ENCODE measurements at regions not wholly inside any gene's neighbourhood (a gene's known extent, or its start where the extent isn't known, plus 50 kb on each side); places are given as distances from the start of the nearest gene placed in this dataset.

DNA sequence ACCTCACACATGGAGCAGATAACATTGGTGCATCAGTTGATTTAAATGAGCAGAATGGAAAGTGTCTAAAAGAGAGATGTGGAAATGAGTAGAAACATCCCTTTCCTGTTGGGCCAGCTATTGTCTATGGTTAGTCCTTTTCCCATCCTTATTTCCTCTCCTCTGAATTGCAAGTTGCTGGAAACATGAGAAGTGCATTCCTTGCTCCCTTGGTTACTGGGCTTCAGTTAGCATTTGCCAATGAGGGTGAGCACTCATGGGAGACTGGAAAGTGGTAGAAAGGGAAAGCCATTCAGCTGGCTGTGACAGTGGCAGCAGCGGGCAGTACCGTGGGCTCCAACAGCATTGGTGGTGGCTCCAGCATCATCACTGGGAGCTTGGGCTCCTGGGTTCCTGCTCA is 96.0 kb upstream of the IGFBP7 start:
- TF ChIP-seq, protein P1, sequence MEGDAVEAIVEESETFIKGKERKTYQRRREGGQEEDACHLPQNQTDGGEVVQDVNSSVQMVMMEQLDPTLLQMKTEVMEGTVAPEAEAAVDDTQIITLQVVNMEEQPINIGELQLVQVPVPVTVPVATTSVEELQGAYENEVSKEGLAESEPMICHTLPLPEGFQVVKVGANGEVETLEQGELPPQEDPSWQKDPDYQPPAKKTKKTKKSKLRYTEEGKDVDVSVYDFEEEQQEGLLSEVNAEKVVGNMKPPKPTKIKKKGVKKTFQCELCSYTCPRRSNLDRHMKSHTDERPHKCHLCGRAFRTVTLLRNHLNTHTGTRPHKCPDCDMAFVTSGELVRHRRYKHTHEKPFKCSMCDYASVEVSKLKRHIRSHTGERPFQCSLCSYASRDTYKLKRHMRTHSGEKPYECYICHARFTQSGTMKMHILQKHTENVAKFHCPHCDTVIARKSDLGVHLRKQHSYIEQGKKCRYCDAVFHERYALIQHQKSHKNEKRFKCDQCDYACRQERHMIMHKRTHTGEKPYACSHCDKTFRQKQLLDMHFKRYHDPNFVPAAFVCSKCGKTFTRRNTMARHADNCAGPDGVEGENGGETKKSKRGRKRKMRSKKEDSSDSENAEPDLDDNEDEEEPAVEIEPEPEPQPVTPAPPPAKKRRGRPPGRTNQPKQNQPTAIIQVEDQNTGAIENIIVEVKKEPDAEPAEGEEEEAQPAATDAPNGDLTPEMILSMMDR (IDR thresholded peaks at IDR 0.05): no peak
- DNase-seq (no peak), ATAC-seq (no peak)
- H3K4me1 Mint-ChIP-seq: no peaks in the 10 kb centered on the region
- H3K36me3 Mint-ChIP-seq: no peaks in the 10 kb centered on the region
- Histone ChIP-seq H3K27ac (ENCODE audit: low read length) (no peak overlapping the region), H3K9me3 (ENCODE audit: control insufficient read depth, insufficient read depth, low read length) (no peaks in the 10 kb centered on the region), H3K4me1 (ENCODE audit: control insufficient read depth, insufficient read depth, low read length) (no peaks in the 10 kb centered on the region), H3K27me3 (ENCODE audit: control insufficient read depth, insufficient read depth, low read length) (no peaks in the 10 kb centered on the region), H3K36me3 (ENCODE audit: control insufficient read depth, insufficient read depth, low read length) (no peaks in the 10 kb centered on the region), H3K4me3 (ENCODE audit: low read length) (no peak overlapping the region)
- H3K9me3 Mint-ChIP-seq: no peaks in the 10 kb centered on the region
- no peak overlapping the region for H3K27ac Mint-ChIP-seq
- H3K27me3 Mint-ChIP-seq (ENCODE audit: low read depth in 2 of 2): peaks cover 26 to 28% of the 10 kb centered on the region in 2 donors
- no peak overlapping the region for H3K4me3 Mint-ChIP-seq
- WGBS (ENCODE audit: insufficient coverage): 61% methylated on average over 2 of the region's 2 CpGs
- intact Hi-C loops (cut with micrococcal nuclease): no loop called here

DNA sequence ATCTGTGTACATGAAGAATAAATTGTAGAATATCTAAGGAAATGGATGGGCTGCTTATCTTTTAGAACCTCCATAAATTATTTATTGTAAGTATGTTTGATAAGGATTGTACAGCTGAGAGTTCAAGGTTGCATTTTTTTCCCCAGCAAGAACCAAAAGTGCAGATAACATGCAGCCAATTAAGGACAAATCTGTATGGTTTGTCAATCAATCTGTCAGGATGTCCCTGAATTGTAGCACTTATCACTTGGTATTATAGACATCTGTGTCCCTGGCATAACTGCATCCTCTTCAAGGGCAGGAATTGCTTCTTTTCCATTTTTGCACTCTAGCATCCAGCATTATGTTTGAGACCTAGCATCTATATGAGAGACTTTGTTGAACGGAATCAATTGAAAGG is 95.4 kb upstream of the IGFBP7 start:
- ATAC-seq (no peak), DNase-seq (no peak)
- intact Hi-C loops (cut with micrococcal nuclease): no loop called here
- TF ChIP-seq, protein P1 (IDR thresholded peaks at IDR 0.05): no peak
- no peak overlapping the region for H3K27ac ChIP-seq (ENCODE audit: low read length)
- no peaks in the 10 kb centered on the region for H3K27me3 ChIP-seq (ENCODE audit: control insufficient read depth, insufficient read depth, low read length)
- 100% methylated on average over 1 of the region's 1 CpG for WGBS (ENCODE audit: insufficient coverage)
- Mint-ChIP-seq H3K9me3 (no peaks in the 10 kb centered on the region), H3K27ac (no peak overlapping the region), H3K27me3 (ENCODE audit: low read depth in 2 of 2) (peaks cover 26 to 28% of the 10 kb centered on the region in 2 donors), H3K36me3 (no peaks in the 10 kb centered on the region), H3K4me3 (no peak overlapping the region), H3K4me1 (no peaks in the 10 kb centered on the region)
- no peaks in the 10 kb centered on the region for H3K4me1 ChIP-seq (ENCODE audit: control insufficient read depth, insufficient read depth, low read length)
- H3K9me3 ChIP-seq (ENCODE audit: control insufficient read depth, insufficient read depth, low read length): no peaks in the 10 kb centered on the region
- H3K36me3 ChIP-seq (ENCODE audit: control insufficient read depth, insufficient read depth, low read length): no peaks in the 10 kb centered on the region
- H3K4me3 ChIP-seq (ENCODE audit: low read length): no peak overlapping the region

DNA sequence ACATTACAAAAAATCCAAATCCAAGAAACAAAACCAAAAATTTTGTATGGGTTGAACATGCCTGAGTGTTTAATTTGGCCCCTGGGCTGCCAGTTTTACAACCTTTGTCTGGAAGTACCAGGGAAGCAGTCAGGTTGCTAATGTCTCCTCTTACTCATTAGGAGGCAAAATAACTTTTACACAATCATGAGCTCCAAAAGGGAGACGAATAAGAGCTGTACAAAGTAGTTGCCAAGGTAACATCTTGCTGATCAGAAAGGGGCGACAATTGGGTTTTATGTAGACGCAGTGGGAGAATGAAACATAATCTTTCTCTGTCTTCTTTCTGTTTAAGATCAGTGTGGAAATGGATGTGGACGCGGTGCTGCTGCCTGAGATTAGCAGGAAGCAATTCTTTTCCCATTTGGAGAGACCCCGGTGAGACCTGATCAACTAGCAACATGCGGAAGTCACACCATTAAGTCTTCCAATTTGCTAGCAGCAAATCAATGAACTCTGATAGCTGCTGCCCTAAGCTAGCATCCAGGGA is 90.7 kb upstream of the IGFBP7 start:
- Histone ChIP-seq H3K27me3 (ENCODE audit: control insufficient read depth, insufficient read depth, low read length) (no peaks in the 10 kb centered on the region), H3K27ac (ENCODE audit: low read length) (no peak overlapping the region), H3K36me3 (ENCODE audit: control insufficient read depth, insufficient read depth, low read length) (no peaks in the 10 kb centered on the region), H3K4me1 (ENCODE audit: control insufficient read depth, insufficient read depth, low read length) (no peaks in the 10 kb centered on the region), H3K9me3 (ENCODE audit: control insufficient read depth, insufficient read depth, low read length) (no peaks in the 10 kb centered on the region), H3K4me3 (ENCODE audit: low read length) (no peak overlapping the region)
- Mint-ChIP-seq H3K9me3 (no peaks in the 10 kb centered on the region), H3K4me1 (no peaks in the 10 kb centered on the region), H3K36me3 (no peaks in the 10 kb centered on the region), H3K27me3 (ENCODE audit: low read depth in 2 of 2) (peaks cover 22 to 25% of the 10 kb centered on the region in 2 donors), H3K4me3 (no peak overlapping the region), H3K27ac (no peak overlapping the region)
- 67% methylated on average over 7 of the region's 7 CpGs for WGBS (ENCODE audit: insufficient coverage)
- DNase-seq (no peak), ATAC-seq (no peak)
- TF ChIP-seq, protein P1 (IDR thresholded peaks at IDR 0.05): no peak
- intact Hi-C loops (cut with micrococcal nuclease): no loop called here

DNA sequence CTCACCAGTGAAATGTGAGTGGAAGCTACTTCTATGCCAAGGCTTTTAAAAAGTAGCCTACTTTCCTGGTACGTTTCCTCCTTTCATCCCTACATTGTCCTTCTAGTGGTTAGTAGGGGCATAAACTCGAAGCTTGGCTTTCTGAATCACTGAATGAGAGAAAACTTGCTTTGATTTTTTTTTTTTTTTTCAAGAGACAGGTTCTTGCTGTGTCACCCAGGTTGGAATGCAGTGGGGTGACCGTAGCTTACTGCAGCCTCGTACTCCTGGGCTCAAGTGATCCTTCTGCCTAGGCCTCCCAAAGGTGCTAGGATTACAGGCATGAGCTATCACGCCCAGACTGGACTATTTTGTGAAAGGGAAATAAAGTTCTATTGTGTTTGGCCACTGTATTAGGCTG is 89.1 kb upstream of the IGFBP7 start:
- H3K27ac Mint-ChIP-seq: no peak overlapping the region
- no peak for ATAC-seq
- H3K9me3 ChIP-seq (ENCODE audit: control insufficient read depth, insufficient read depth, low read length): no peaks in the 10 kb centered on the region
- peaks cover 1% of the 10 kb centered on the region for H3K27me3 ChIP-seq (ENCODE audit: control insufficient read depth, insufficient read depth, low read length)
- no peaks in the 10 kb centered on the region for H3K4me1 ChIP-seq (ENCODE audit: control insufficient read depth, insufficient read depth, low read length)
- no peak for DNase-seq
- WGBS (ENCODE audit: insufficient coverage): 85% methylated on average over 3 of the region's 5 CpGs
- H3K9me3 Mint-ChIP-seq: no peaks in the 10 kb centered on the region
- peaks cover 21 to 22% of the 10 kb centered on the region in 2 donors for H3K27me3 Mint-ChIP-seq (ENCODE audit: low read depth in 2 of 2)
- intact Hi-C loops (cut with micrococcal nuclease): no loop called here
- no peak overlapping the region for H3K4me3 Mint-ChIP-seq
- H3K4me3 ChIP-seq (ENCODE audit: low read length): no peak overlapping the region
- TF ChIP-seq, protein P1 (IDR thresholded peaks at IDR 0.05): no peak
- no peaks in the 10 kb centered on the region for H3K4me1 Mint-ChIP-seq
- H3K36me3 Mint-ChIP-seq: no peaks in the 10 kb centered on the region
- no peak overlapping the region for H3K27ac ChIP-seq (ENCODE audit: low read length)
- no peaks in the 10 kb centered on the region for H3K36me3 ChIP-seq (ENCODE audit: control insufficient read depth, insufficient read depth, low read length)

Data from natural killer cell (primary cell).